ENCODE measurements at regions not wholly inside any gene's neighbourhood (a gene's known extent, or its start where the extent isn't known, plus 50 kb on each side); places are given as distances from the start of the nearest gene placed in this dataset.

DNA sequence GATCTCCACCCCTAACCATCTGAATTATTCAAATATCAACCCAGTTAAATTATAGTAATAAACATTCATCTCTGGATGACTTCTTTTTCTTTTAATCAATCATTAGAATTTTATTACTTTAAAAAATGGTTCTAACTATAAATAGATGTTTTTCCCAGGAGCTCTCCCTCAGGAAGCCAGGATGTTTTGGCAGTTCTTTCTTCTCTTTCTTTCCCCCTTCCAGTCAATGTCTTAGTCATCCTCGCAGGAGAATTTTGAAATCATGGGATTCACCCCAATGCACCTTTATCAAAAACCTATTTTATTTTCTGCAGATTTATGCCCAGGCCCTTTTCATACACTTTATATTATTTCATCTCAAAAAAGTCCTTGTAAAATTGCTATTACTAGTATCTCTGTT lies 711.6 kb downstream of the CDH11 start:
- TF ChIP-seq, protein P1, sequence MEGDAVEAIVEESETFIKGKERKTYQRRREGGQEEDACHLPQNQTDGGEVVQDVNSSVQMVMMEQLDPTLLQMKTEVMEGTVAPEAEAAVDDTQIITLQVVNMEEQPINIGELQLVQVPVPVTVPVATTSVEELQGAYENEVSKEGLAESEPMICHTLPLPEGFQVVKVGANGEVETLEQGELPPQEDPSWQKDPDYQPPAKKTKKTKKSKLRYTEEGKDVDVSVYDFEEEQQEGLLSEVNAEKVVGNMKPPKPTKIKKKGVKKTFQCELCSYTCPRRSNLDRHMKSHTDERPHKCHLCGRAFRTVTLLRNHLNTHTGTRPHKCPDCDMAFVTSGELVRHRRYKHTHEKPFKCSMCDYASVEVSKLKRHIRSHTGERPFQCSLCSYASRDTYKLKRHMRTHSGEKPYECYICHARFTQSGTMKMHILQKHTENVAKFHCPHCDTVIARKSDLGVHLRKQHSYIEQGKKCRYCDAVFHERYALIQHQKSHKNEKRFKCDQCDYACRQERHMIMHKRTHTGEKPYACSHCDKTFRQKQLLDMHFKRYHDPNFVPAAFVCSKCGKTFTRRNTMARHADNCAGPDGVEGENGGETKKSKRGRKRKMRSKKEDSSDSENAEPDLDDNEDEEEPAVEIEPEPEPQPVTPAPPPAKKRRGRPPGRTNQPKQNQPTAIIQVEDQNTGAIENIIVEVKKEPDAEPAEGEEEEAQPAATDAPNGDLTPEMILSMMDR (IDR thresholded peaks at IDR 0.05) = no peak
- TF ChIP-seq SIN3A (IDR thresholded peaks at IDR 0.05; ENCODE audit: borderline replicate concordance, insufficient read depth, low read depth, low read length) = no peak
- TF ChIP-seq, protein P2, sequence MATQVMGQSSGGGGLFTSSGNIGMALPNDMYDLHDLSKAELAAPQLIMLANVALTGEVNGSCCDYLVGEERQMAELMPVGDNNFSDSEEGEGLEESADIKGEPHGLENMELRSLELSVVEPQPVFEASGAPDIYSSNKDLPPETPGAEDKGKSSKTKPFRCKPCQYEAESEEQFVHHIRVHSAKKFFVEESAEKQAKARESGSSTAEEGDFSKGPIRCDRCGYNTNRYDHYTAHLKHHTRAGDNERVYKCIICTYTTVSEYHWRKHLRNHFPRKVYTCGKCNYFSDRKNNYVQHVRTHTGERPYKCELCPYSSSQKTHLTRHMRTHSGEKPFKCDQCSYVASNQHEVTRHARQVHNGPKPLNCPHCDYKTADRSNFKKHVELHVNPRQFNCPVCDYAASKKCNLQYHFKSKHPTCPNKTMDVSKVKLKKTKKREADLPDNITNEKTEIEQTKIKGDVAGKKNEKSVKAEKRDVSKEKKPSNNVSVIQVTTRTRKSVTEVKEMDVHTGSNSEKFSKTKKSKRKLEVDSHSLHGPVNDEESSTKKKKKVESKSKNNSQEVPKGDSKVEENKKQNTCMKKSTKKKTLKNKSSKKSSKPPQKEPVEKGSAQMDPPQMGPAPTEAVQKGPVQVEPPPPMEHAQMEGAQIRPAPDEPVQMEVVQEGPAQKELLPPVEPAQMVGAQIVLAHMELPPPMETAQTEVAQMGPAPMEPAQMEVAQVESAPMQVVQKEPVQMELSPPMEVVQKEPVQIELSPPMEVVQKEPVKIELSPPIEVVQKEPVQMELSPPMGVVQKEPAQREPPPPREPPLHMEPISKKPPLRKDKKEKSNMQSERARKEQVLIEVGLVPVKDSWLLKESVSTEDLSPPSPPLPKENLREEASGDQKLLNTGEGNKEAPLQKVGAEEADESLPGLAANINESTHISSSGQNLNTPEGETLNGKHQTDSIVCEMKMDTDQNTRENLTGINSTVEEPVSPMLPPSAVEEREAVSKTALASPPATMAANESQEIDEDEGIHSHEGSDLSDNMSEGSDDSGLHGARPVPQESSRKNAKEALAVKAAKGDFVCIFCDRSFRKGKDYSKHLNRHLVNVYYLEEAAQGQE (IDR thresholded peaks at IDR 0.05; ENCODE audit: insufficient read depth in 1 of 2, low read depth in 2 of 2, low read length in 1 of 2) = no peak
